IMR-90 (cell line): ENCODE measurements at regions not wholly inside any gene's neighbourhood (a gene's known extent, or its start where the extent isn't known, plus 50 kb on each side); places are given as distances from the start of the nearest gene placed in this dataset.
"Not testable (repeated sequence)": the region's sequence is repeated elsewhere in the genome, so short reads cannot be mapped to it uniquely, and the experiment has no call there.

Experiments
- ATAC-seq: fragments of 200-7000 bp; cut with Tn5 transposase; 2 replicates; pipeline ENCODE4 v1.9.1; 2020; ENCODE audit warnings: low read depth, mild to moderate bottlenecking, moderate library complexity
- BruUV-seq: library from RNA; stranded (reverse); fragments of 400-500 nt; replicated peaks from 2 replicates; lab custom pipeline; 2021; lab: Mats Ljungman, UMichigan
- CTCF ChIA-PET: fragments of 300-600 bp; formaldehyde crosslinking; extraction: SDS; loops from one replicate; lab custom pipeline; 2021; ENCODE audit warnings: antibody characterized with exemption; lab: Yijun Ruan, JAX
- POLR2A ChIA-PET: fragments of 300-600 bp; sonication (Branson Sonifier 250); formaldehyde crosslinking; loops from one replicate; lab custom pipeline; 2022; ENCODE audit warnings: antibody characterized with exemption; ENCODE audit not compliant: unreplicated experiment; lab: Charles Lee
- DNase-seq: peaks from one replicate; pipeline ENCODE4 v3.0.0; 2013
- H2AFZ ChIP-seq: replicated peaks from 2 replicates; pipeline ENCODE3; 2013; ENCODE audit warnings: low read length, mild to moderate bottlenecking; ENCODE audit not compliant: poor library complexity
- H2AK5ac ChIP-seq: 2 replicates; pipeline ENCODE4 v1.6.1; 2013; ENCODE audit warnings: low read depth, low read length, inconsistent platforms
- H2AK9ac ChIP-seq: replicated peaks from 2 replicates; pipeline ENCODE3; 2013; ENCODE audit warnings: mild to moderate bottlenecking, low read depth, low read length, moderate library complexity; ENCODE audit not compliant: poor library complexity
- H2BK120ac ChIP-seq: 2 replicates; pipeline ENCODE4 v1.6.1; 2013; ENCODE audit warnings: low read depth, low read length, inconsistent platforms
- H2BK15ac ChIP-seq: 3 replicates; pipeline ENCODE4 v1.6.1; 2013; ENCODE audit warnings: low read depth, low read length, inconsistent platforms
- H2BK20ac ChIP-seq: 2 replicates; pipeline ENCODE4 v1.6.1; 2013; ENCODE audit warnings: low read depth, mild to moderate bottlenecking, inconsistent platforms, low read length, moderate library complexity
- H2BK5ac ChIP-seq: 2 replicates; pipeline ENCODE4 v1.6.1; 2013; ENCODE audit warnings: mild to moderate bottlenecking, low read depth, low read length, inconsistent platforms; ENCODE audit not compliant: poor library complexity, severe bottlenecking
- H3K14ac ChIP-seq: replicated peaks from 2 replicates; pipeline ENCODE4 v1.6.1; 2013; ENCODE audit warnings: low read depth, low read length, inconsistent platforms
- H3K18ac ChIP-seq: 2 replicates; pipeline ENCODE4 v1.6.1; 2013; ENCODE audit warnings: low read depth, low read length, control low read depth
- H3K23ac ChIP-seq: 2 replicates; pipeline ENCODE4 v1.6.1; 2013; ENCODE audit warnings: low read depth, low read length, inconsistent platforms
- H3K27ac ChIP-seq: 2 replicates; pipeline ENCODE4 v1.5.1; 2013; ENCODE audit warnings: mild to moderate bottlenecking, control low read depth, low read length; ENCODE audit not compliant: insufficient read depth
- H3K27me3 ChIP-seq: 2 replicates; pipeline ENCODE4 v1.6.1; 2013; ENCODE audit warnings: low read length; ENCODE audit not compliant: control insufficient read depth, insufficient read depth
- H3K36me3 ChIP-seq: 2 replicates; pipeline ENCODE4 v1.6.1; 2013; ENCODE audit warnings: low read length, mixed read lengths; ENCODE audit not compliant: control insufficient read depth, insufficient read depth
- H3K4ac ChIP-seq: 2 replicates; pipeline ENCODE4 v1.6.1; 2013; ENCODE audit warnings: low read depth, low read length, inconsistent platforms
- H3K4me1 ChIP-seq: 2 replicates; pipeline ENCODE4 v1.6.1; 2013; ENCODE audit warnings: low read length, mixed read lengths; ENCODE audit not compliant: control insufficient read depth, insufficient read depth
- H3K4me2 ChIP-seq: 2 replicates; pipeline ENCODE4 v1.6.1; 2013; ENCODE audit warnings: low read depth, mild to moderate bottlenecking, control low read depth, low read length, moderate library complexity
- H3K4me3 ChIP-seq: 2 replicates; pipeline ENCODE4 v1.5.1; 2013; ENCODE audit warnings: low read depth, mild to moderate bottlenecking, control low read depth, low read length, moderate library complexity; ENCODE audit not compliant: insufficient read depth
- H3K56ac ChIP-seq: 2 replicates; pipeline ENCODE4 v1.6.1; 2013; ENCODE audit warnings: low read length, inconsistent platforms; ENCODE audit not compliant: insufficient read depth; ENCODE audit errors: extremely low read depth
- H3K79me1 ChIP-seq, 2 experiments: 2 replicates each; pipeline ENCODE4 v1.6.1; 2013; ENCODE audit warnings: low read length in 2 of 2, inconsistent platforms in 1 of 2, low read depth in 1 of 2
- H3K9ac ChIP-seq: 2 replicates; pipeline ENCODE4 v1.6.1; 2013; ENCODE audit warnings: low read depth, low read length, control low read depth
- H3K9me1 ChIP-seq: 2 replicates; pipeline ENCODE4 v1.6.1; 2013; ENCODE audit warnings: low read length, inconsistent platforms; ENCODE audit not compliant: insufficient read depth
- H3K9me3 ChIP-seq: 2 replicates; pipeline ENCODE4 v1.6.1; 2013; ENCODE audit warnings: low read length; ENCODE audit not compliant: control insufficient read depth, insufficient read depth
- H4K20me1 ChIP-seq: 2 replicates; pipeline ENCODE4 v1.6.1; 2013; ENCODE audit warnings: low read length, inconsistent platforms; ENCODE audit not compliant: insufficient read depth
- H4K5ac ChIP-seq: 2 replicates; pipeline ENCODE4 v1.6.1; 2013; ENCODE audit warnings: mild to moderate bottlenecking, low read depth, low read length, control low read depth
- H4K8ac ChIP-seq, 2 experiments: 2 replicates each; pipeline ENCODE4 v1.6.1; 2013; ENCODE audit warnings: low read depth in 2 of 2, low read length in 2 of 2, control low read depth in 1 of 2, inconsistent platforms in 1 of 2
- H4K91ac ChIP-seq: 2 replicates; pipeline ENCODE4 v1.6.1; 2013; ENCODE audit warnings: low read depth, low read length, inconsistent platforms; ENCODE audit not compliant: insufficient read depth
- WGBS, 2 experiments: methylation state at CpG; one replicate each; pipeline versions ENCODE4 v1.1.5 to v1.1.7; 2013; ENCODE audit warnings: missing lambda C conversion rate in 2 of 2; ENCODE audit not compliant: insufficient read length in 1 of 2; ENCODE audit errors: extremely low coverage in 2 of 2; 5-methylcytosine and 5-hydroxymethylcytosine counted together
- dilution Hi-C: fragments of 300-500 bp; cut with HindIII; formaldehyde crosslinking; loops from one replicate; pipeline ENCODE4 v1.14.3; 2018; ENCODE audit warnings: low sequenced_read_pairs; ENCODE audit not compliant: unreplicated experiment
- in situ Hi-C: fragments of 300-500 bp; cut with MboI; formaldehyde crosslinking; loops from 3 replicates; pipeline ENCODE4 v1.14.3; 2019; ENCODE audit warnings: low sequenced_read_pairs, inconsistent platforms, mixed read lengths
- intact Hi-C: fragments of 100-400 bp; cut with micrococcal nuclease; formaldehyde crosslinking; loops from 2 replicates; pipeline ENCODE4 v1.10.0; 2022

- CTCF ChIA-PET, H2AK5ac ChIP-seq, H3K23ac ChIP-seq: not testable (repeated sequence)
Observed at GRCh38 chr3:69480986-69481385, 95.1 kb upstream of the FRMD4B start.

More at GRCh38 chr3:69480986-69481385, 95.1 kb upstream of the FRMD4B start:
- H3K27ac ChIP-seq, H4K91ac ChIP-seq, H2AFZ ChIP-seq, H3K14ac ChIP-seq, dilution Hi-C loops, H2BK20ac ChIP-seq, H3K4me3 ChIP-seq, H3K4me1 ChIP-seq, H3K9me3 ChIP-seq, H4K20me1 ChIP-seq, H4K5ac ChIP-seq, H3K79me1 ChIP-seq, intact Hi-C loops, in situ Hi-C loops, H3K9ac ChIP-seq, H2BK120ac ChIP-seq, BruUV-seq, H3K56ac ChIP-seq, H3K9me1 ChIP-seq, H3K18ac ChIP-seq, POLR2A ChIA-PET, DNase-seq, H4K8ac ChIP-seq, H3K4ac ChIP-seq, H2BK5ac ChIP-seq, H2AK9ac ChIP-seq, ATAC-seq, H2BK15ac ChIP-seq, H3K27me3 ChIP-seq, H3K36me3 ChIP-seq, H3K4me2 ChIP-seq: not testable (repeated sequence)
- 80% methylated on average over 3 of the region's 16 CpGs; no CpG with 5 or more reads in 1 of the 2 experiments for WGBS, 2 experiments
